Astrocyte (in vitro differentiated cells and primary cell): ENCODE measurements at regions not wholly inside any gene's neighbourhood (a gene's known extent, or its start where the extent isn't known, plus 50 kb on each side); places are given as distances from the start of the nearest gene placed in this dataset.

ENCODE experiments used
- DNase-seq: peaks from one replicate; pipeline ENCODE4 v3.0.0-alpha.2; 2010; ENCODE audit warnings: low read depth
- FAIRE-seq: peaks from 2 replicates; lab custom pipeline; 2011; peaks lifted over from hg19 to GRCh38; lab: Jason Lieb, UNC
- H2AFZ ChIP-seq: 2 replicates; pipeline ENCODE4 v1.6.0; 2012; ENCODE audit warnings: low read depth, low read length, inconsistent platforms
- H3K27ac ChIP-seq: 2 replicates; pipeline ENCODE4 v1.5.1; 2011; ENCODE audit warnings: low read depth, low read length, inconsistent platforms
- H3K27me3 ChIP-seq: 2 replicates; pipeline ENCODE4 v1.6.0; 2011; ENCODE audit warnings: low read length, inconsistent platforms; ENCODE audit not compliant: insufficient read depth
- H3K36me3 ChIP-seq: 2 replicates; pipeline ENCODE4 v1.5.1; 2011; ENCODE audit warnings: low read length, inconsistent platforms; ENCODE audit not compliant: insufficient read depth
- H3K4me1 ChIP-seq: 2 replicates; pipeline ENCODE4 v1.5.1; 2011; ENCODE audit warnings: low read length, inconsistent platforms; ENCODE audit not compliant: insufficient read depth
- H3K4me2 ChIP-seq: 2 replicates; pipeline ENCODE4 v1.6.0; 2012; ENCODE audit warnings: low read length, inconsistent platforms
- H3K4me3 ChIP-seq: 2 replicates; pipeline ENCODE4 v1.5.1; 2011; ENCODE audit warnings: low read depth, mild to moderate bottlenecking, low read length, inconsistent platforms; ENCODE audit not compliant: insufficient read depth
- H3K79me2 ChIP-seq: 2 replicates; pipeline ENCODE4 v1.6.0; 2012; ENCODE audit warnings: mild to moderate bottlenecking, low read length, inconsistent platforms; ENCODE audit not compliant: insufficient read depth
- H3K9ac ChIP-seq: 2 replicates; pipeline ENCODE4 v1.6.0; 2012; ENCODE audit warnings: mild to moderate bottlenecking, low read length, inconsistent platforms
- H3K9me3 ChIP-seq: 2 replicates; pipeline ENCODE4 v1.5.1; 2012; ENCODE audit warnings: low read depth, mild to moderate bottlenecking, low read length, inconsistent platforms; ENCODE audit not compliant: insufficient read depth
- H4K20me1 ChIP-seq: 2 replicates; pipeline ENCODE4 v1.6.0; 2012; ENCODE audit warnings: low read length, inconsistent platforms; ENCODE audit not compliant: insufficient read depth
- H3K27ac Mint-ChIP-seq: one replicate; pipeline ENCODE4 v1.8.0; 2021; ENCODE audit warnings: mild to moderate bottlenecking, mixed read lengths; ENCODE audit not compliant: unreplicated experiment
- H3K27me3 Mint-ChIP-seq: one replicate; pipeline ENCODE4 v1.8.0; 2021; ENCODE audit warnings: low read depth, mixed read lengths; ENCODE audit not compliant: unreplicated experiment
- H3K36me3 Mint-ChIP-seq: one replicate; pipeline ENCODE4 v1.8.0; 2021; ENCODE audit warnings: low read depth, mixed read lengths; ENCODE audit not compliant: unreplicated experiment
- H3K4me1 Mint-ChIP-seq: one replicate; pipeline ENCODE4 v1.8.0; 2021; ENCODE audit warnings: low read depth, mixed read lengths; ENCODE audit not compliant: unreplicated experiment
- H3K4me3 Mint-ChIP-seq: one replicate; pipeline ENCODE4 v1.8.0; 2021; ENCODE audit warnings: mild to moderate bottlenecking, moderate library complexity, mixed read lengths; ENCODE audit not compliant: unreplicated experiment
- H3K9me3 Mint-ChIP-seq: one replicate; pipeline ENCODE4 v1.8.0; 2021; ENCODE audit warnings: mild to moderate bottlenecking, mixed read lengths; ENCODE audit not compliant: unreplicated experiment
- EZH2 ChIP-seq: IDR thresholded peaks from 2 replicates; pipeline ENCODE4 v1.6.1; 2012; ENCODE audit warnings: mild to moderate bottlenecking, low read length, inconsistent platforms; ENCODE audit not compliant: insufficient read depth
- TF ChIP-seq, protein P1 (sequence below): IDR thresholded peaks from 2 replicates; pipeline ENCODE4 v1.5.1; 2011; ENCODE audit warnings: low read depth, mild to moderate bottlenecking, inconsistent platforms, low read length, moderate library complexity; ENCODE audit not compliant: insufficient read depth

DNA sequence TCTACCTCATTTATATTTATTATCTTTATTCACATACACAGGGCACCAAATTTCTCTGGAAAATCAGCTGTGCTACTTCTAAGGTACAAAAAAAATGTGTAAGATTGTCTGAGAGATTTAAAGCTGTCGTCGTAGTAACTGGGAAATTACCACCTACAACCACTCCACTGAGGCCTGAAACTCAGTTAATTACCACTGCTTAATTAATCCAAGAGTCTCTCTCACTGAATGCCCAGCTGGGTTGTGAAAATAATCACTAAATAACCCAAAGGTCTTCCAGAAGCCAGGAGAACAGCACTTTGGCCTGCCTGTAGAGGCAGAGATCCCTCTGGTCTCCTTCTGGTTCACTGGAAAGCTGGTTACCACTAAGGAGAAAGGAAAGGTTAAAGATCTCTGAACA is 207.2 kb upstream of the TMPO start:
- no peaks in the 10 kb centered on the region for H3K36me3 Mint-ChIP-seq
- H2AFZ ChIP-seq, result no peak overlapping the region
- no peak overlapping the region for H3K9ac ChIP-seq
- no peak overlapping the region for H3K4me2 ChIP-seq
- no peaks in the 10 kb centered on the region for H4K20me1 ChIP-seq
- no peaks in the 10 kb centered on the region for H3K36me3 ChIP-seq
- H3K9me3 Mint-ChIP-seq, result no peaks in the 10 kb centered on the region
- no peak overlapping the region for H3K4me3 Mint-ChIP-seq
- H3K4me1 Mint-ChIP-seq, result no peaks in the 10 kb centered on the region
- TF ChIP-seq EZH2, result no peak
- TF ChIP-seq, protein P1, sequence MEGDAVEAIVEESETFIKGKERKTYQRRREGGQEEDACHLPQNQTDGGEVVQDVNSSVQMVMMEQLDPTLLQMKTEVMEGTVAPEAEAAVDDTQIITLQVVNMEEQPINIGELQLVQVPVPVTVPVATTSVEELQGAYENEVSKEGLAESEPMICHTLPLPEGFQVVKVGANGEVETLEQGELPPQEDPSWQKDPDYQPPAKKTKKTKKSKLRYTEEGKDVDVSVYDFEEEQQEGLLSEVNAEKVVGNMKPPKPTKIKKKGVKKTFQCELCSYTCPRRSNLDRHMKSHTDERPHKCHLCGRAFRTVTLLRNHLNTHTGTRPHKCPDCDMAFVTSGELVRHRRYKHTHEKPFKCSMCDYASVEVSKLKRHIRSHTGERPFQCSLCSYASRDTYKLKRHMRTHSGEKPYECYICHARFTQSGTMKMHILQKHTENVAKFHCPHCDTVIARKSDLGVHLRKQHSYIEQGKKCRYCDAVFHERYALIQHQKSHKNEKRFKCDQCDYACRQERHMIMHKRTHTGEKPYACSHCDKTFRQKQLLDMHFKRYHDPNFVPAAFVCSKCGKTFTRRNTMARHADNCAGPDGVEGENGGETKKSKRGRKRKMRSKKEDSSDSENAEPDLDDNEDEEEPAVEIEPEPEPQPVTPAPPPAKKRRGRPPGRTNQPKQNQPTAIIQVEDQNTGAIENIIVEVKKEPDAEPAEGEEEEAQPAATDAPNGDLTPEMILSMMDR, result no peak
- H3K27me3 ChIP-seq, result no peaks in the 10 kb centered on the region
- H3K27ac ChIP-seq, result no peak overlapping the region
- no peaks in the 10 kb centered on the region for H3K9me3 ChIP-seq
- no peak overlapping the region for H3K27ac Mint-ChIP-seq
- H3K79me2 ChIP-seq, result no peaks in the 10 kb centered on the region
- no peak for FAIRE-seq
- peaks cover 4% of the 10 kb centered on the region for H3K27me3 Mint-ChIP-seq
- no peak for DNase-seq
- no peak overlapping the region for H3K4me3 ChIP-seq
- H3K4me1 ChIP-seq, result no peaks in the 10 kb centered on the region

DNA sequence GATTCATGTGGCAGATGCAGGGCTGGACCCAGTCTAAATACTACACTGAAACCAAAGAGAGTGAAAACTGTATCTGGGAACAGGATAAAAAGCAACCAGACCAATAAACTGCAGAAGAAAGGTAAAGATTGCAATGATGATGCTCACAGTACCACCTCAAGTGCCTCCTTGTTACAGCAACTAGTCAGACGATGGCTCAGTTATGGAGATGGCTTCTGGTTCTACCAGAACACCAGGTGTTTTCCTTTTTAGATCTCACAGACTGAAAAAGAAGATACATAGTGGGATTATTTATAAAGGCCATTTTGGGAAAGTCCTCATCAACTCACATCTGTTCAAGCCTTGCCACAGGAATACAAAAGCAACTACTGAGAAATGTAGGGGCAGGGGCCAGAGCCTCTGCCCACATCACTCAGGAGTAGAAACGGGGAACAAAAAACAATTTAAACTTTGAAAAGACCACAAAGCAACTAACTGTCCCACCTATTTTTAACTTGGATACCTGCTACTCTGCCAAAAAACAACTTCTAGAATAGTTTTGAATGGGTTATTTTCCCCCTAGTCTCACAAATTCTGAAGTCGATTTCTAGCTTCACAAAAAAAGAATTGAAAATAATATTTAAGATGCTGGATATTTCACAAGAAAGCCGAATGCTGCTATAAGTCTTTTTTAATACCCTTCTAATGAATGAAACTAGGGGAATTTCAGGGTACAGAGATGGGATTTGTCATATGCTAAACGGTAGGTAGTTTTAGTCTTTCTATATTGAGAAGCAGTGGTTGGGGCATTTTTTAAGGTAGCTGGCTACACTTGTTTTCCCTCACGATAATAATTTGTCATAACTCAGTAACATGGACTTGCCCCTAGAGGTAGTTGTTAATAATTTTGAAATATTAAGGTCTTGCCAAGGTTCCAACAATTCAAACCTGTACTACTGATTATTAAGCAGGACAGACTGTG is 197.2 kb upstream of the TMPO start:
- H2AFZ ChIP-seq, result no peak overlapping the region
- H3K4me3 ChIP-seq, result no peak overlapping the region
- Mint-ChIP-seq H3K27me3 (no peaks in the 10 kb centered on the region), H3K4me3 (no peak overlapping the region), H3K27ac (no peak overlapping the region), H3K9me3 (peaks cover 4% of the 10 kb centered on the region), H3K36me3 (no peaks in the 10 kb centered on the region), H3K4me1 (no peaks in the 10 kb centered on the region)
- no peak overlapping the region for H3K9ac ChIP-seq
- no peaks in the 10 kb centered on the region for H3K4me1 ChIP-seq
- no peaks in the 10 kb centered on the region for H3K79me2 ChIP-seq
- no peak for TF ChIP-seq EZH2
- TF ChIP-seq, protein P1, result no peak
- H3K9me3 ChIP-seq, result no peaks in the 10 kb centered on the region
- no peaks in the 10 kb centered on the region for H3K36me3 ChIP-seq
- no peak for FAIRE-seq
- H3K4me2 ChIP-seq, result no peak overlapping the region
- H4K20me1 ChIP-seq, result no peaks in the 10 kb centered on the region
- no peak for DNase-seq
- H3K27me3 ChIP-seq, result no peaks in the 10 kb centered on the region
- H3K27ac ChIP-seq, result no peak overlapping the region
